Suprapubic skin (tissue), 3 donors: ENCODE measurements at regions not wholly inside any gene's neighbourhood (a gene's known extent, or its start where the extent isn't known, plus 50 kb on each side); places are given as distances from the start of the nearest gene placed in this dataset.

Experiments
- POLR2AphosphoS5 ChIP-seq, 3 donors: sonication (generic); formaldehyde crosslinking; IDR thresholded peaks; one replicate each; pipeline ENCODE4 v1.6.1; 2017; ENCODE audit warnings: antibody characterized with exemption in 3 of 3
- TF ChIP-seq, protein P1 (sequence below), 2 donors: fragments of 200-600 bp in 1 of 2; fragments of 450-650 bp in 1 of 2; sonication (generic) in 1 of 2; IDR thresholded peaks; one replicate each; pipeline ENCODE4 v1.5.1; 2016 to 2019; ENCODE audit warnings: antibody characterized with exemption in 2 of 2, mild to moderate bottlenecking in 1 of 2, moderate library complexity in 1 of 2

DNA sequence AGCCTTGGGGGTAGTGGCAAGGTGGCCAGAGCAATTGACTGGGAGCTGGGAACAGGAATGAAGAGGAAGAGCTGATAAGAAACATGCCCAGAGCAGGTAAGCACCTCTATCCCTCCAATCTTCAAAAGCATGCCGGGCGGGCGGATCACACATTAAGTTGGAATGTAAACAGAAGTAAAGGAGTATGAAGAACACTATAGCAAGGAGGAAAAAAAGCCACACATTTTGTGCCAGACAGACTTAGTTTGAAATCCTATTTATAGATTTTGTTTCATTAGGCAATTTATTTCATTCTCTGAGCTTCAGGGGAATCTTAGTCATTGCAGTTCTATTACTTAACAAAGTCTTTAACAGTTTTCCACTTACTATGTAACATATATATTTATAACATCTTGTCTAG, 173.9 kb upstream of the TNC start:
- TF ChIP-seq, protein P1, sequence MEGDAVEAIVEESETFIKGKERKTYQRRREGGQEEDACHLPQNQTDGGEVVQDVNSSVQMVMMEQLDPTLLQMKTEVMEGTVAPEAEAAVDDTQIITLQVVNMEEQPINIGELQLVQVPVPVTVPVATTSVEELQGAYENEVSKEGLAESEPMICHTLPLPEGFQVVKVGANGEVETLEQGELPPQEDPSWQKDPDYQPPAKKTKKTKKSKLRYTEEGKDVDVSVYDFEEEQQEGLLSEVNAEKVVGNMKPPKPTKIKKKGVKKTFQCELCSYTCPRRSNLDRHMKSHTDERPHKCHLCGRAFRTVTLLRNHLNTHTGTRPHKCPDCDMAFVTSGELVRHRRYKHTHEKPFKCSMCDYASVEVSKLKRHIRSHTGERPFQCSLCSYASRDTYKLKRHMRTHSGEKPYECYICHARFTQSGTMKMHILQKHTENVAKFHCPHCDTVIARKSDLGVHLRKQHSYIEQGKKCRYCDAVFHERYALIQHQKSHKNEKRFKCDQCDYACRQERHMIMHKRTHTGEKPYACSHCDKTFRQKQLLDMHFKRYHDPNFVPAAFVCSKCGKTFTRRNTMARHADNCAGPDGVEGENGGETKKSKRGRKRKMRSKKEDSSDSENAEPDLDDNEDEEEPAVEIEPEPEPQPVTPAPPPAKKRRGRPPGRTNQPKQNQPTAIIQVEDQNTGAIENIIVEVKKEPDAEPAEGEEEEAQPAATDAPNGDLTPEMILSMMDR (IDR thresholded peaks at IDR 0.05): no peak
- TF ChIP-seq POLR2AphosphoS5 (IDR thresholded peaks at IDR 0.05): no peak
